ENCODE measurements at regions not wholly inside any gene's neighbourhood (a gene's known extent, or its start where the extent isn't known, plus 50 kb on each side); places are given as distances from the start of the nearest gene placed in this dataset.

DNA sequence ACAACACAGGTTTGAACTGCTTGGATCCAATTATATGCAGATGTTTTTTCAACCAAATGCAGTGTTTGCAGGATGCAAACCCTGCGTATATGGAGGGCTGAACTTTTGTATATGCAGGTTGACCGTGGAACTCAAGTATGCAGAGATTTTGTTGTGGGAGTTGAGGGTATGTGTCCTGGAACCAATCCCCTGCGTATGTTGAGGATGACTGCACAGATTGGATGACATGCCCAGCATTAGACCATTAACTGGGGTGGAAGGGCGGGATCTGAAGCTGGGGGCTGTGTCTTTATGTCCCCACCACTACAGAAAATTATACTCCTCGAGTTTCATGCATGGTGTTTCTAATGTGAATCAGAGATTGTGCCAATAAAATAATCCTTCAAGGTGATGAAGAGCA lies 162.2 kb upstream of the RMST start:
- WGBS, 2 donors, result 62 to 70% methylated on average over 5 of the region's 5 CpGs
- TF ChIP-seq, protein P1, sequence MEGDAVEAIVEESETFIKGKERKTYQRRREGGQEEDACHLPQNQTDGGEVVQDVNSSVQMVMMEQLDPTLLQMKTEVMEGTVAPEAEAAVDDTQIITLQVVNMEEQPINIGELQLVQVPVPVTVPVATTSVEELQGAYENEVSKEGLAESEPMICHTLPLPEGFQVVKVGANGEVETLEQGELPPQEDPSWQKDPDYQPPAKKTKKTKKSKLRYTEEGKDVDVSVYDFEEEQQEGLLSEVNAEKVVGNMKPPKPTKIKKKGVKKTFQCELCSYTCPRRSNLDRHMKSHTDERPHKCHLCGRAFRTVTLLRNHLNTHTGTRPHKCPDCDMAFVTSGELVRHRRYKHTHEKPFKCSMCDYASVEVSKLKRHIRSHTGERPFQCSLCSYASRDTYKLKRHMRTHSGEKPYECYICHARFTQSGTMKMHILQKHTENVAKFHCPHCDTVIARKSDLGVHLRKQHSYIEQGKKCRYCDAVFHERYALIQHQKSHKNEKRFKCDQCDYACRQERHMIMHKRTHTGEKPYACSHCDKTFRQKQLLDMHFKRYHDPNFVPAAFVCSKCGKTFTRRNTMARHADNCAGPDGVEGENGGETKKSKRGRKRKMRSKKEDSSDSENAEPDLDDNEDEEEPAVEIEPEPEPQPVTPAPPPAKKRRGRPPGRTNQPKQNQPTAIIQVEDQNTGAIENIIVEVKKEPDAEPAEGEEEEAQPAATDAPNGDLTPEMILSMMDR (IDR thresholded peaks at IDR 0.05), result no peak
- TF ChIP-seq POLR2A (IDR thresholded peaks at IDR 0.05), result no peak
- DNase-seq, result no peak
- no peak overlapping the region for H3K27ac ChIP-seq
- no peaks in the 10 kb centered on the region for H3K9me3 ChIP-seq
- intact Hi-C loops (cut with DNase I), result no loop called here
- ATAC-seq, result no peak
- no peaks in the 10 kb centered on the region for H3K4me1 ChIP-seq
- H3K27me3 ChIP-seq, result no peaks in the 10 kb centered on the region
- H3K4me3 ChIP-seq, result no peak overlapping the region
- H3K36me3 ChIP-seq (replicated peaks in 1 of 2; ENCODE audit: insufficient read depth in 1 of 2, low read depth in 2 of 2), result no peaks in the 10 kb centered on the region

DNA sequence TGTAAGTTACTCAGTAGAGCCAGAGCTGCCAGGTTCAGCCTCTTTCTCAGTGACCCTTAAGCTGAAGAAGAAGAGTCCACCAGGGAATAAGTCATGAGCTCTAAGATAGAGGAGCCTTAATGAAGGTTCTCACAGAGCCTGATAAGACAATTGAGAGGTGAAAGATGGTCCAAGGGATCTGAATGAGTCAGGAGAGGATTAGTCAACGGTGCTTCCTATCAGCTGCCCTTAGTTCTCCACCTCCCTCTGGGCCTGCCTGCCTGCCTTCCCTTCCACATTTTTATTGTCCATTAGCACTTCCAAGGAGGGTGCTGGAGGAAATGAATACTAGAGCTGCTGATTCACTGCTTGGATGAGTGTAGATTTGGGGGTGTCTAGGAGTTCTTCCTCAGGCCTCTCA lies 161.7 kb upstream of the RMST start:
- Histone ChIP-seq H3K27ac (no peak overlapping the region), H3K36me3 (replicated peaks in 1 of 2; ENCODE audit: insufficient read depth in 1 of 2, low read depth in 2 of 2) (no peaks in the 10 kb centered on the region), H3K4me1 (no peaks in the 10 kb centered on the region), H3K9me3 (no peaks in the 10 kb centered on the region), H3K4me3 (no peak overlapping the region), H3K27me3 (no peaks in the 10 kb centered on the region)
- no peak for DNase-seq
- no peak for TF ChIP-seq POLR2A (IDR thresholded peaks at IDR 0.05)
- TF ChIP-seq, protein P1 (IDR thresholded peaks at IDR 0.05), result no peak
- intact Hi-C loops (cut with DNase I), result no loop called here
- ATAC-seq, result no peak
- WGBS, 2 donors, result 21 to 47% methylated on average over 1 of the region's 1 CpG

DNA sequence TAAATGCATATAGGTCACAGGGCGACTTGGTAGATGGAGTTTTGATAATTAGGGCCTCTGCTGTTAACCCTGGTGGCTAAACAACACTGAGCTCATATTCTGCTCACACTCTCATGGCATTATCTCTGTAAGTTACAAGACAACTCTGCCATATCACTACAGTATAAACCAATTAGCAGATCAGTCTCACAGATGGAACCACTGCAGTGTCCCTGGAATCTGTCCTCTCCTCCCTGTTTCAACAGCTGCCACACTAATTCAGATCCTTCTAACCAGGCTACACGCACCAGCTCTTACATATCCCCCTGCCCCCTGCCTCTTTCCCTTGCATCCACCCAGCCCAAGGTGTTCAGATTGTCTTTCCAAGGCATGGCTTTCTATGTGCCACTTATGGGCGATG lies 161.0 kb upstream of the RMST start:
- intact Hi-C loops (cut with DNase I), result no loop called here

DNA sequence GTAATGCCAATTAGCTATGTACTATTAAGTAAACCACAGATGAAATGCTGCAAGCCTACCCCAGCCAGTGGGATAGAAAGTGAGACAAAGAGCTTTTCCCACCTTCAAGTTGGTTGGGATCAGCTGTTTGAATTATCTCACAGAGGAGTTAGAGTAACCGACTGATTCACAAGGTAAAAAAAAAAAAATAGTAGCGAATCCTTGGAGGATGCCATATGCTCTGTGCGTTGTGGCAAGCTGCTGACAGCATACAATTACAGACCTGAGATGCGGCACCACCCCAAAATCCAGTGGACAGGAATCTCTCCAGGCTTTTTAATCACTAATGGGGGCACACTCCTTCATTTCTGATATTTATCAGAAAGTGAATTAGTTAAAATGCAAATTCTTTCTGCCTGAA lies 157.0 kb upstream of the RMST start:
- Histone ChIP-seq H3K36me3 (replicated peaks in 1 of 2; ENCODE audit: insufficient read depth in 1 of 2, low read depth in 2 of 2) (no peaks in the 10 kb centered on the region), H3K9me3 (no peaks in the 10 kb centered on the region), H3K4me1 (no peaks in the 10 kb centered on the region), H3K4me3 (no peak overlapping the region), H3K27ac (no peak overlapping the region), H3K27me3 (no peaks in the 10 kb centered on the region)
- no peak for TF ChIP-seq POLR2A (IDR thresholded peaks at IDR 0.05)
- TF ChIP-seq, protein P1 (IDR thresholded peaks at IDR 0.05), result no peak
- intact Hi-C loops (cut with DNase I), result no loop called here
- WGBS, 2 donors, result 71 to 74% methylated on average over 4 of the region's 4 CpGs
- no peak for ATAC-seq
- DNase-seq, result no peak

More for the DNA sequence above, 161.0 kb upstream of the RMST start:
- Histone ChIP-seq H3K36me3 (replicated peaks in 1 of 2; ENCODE audit: insufficient read depth in 1 of 2, low read depth in 2 of 2) (no peaks in the 10 kb centered on the region), H3K9me3 (no peaks in the 10 kb centered on the region), H3K4me1 (no peaks in the 10 kb centered on the region), H3K4me3 (no peak overlapping the region), H3K27me3 (no peaks in the 10 kb centered on the region), H3K27ac (no peak overlapping the region)
- no peak for TF ChIP-seq POLR2A (IDR thresholded peaks at IDR 0.05)
- TF ChIP-seq, protein P1 (IDR thresholded peaks at IDR 0.05), result no peak
- ATAC-seq (no peak), DNase-seq (no peak)
- 53 to 61% methylated on average over 3 of the region's 3 CpGs for WGBS, 2 donors

DNA sequence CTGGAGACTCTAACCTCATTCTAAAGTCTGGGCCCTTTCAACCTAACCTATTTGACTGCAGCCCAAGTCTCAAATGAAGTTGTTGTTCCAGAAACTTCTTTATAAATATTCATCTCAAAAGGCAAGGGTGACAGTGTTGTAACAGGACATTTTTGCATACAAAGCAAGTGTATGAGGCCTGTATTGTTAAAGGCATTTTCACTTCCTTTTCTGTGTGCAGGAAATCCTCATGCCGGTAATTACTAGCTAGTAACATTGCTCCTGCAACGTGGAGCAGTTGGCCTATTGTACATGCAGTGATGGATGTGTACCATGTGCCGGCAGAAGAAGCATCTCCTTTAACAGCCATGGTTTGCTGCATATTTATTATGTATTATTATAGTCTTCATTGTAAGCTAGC lies 156.5 kb upstream of the RMST start:
- TF ChIP-seq POLR2A (IDR thresholded peaks at IDR 0.05), result no peak
- TF ChIP-seq, protein P1 (IDR thresholded peaks at IDR 0.05), result no peak
- intact Hi-C loops (cut with DNase I), result no loop called here
- Histone ChIP-seq H3K4me1 (no peaks in the 10 kb centered on the region), H3K9me3 (no peaks in the 10 kb centered on the region), H3K4me3 (no peak overlapping the region), H3K27me3 (no peaks in the 10 kb centered on the region), H3K27ac (no peak overlapping the region), H3K36me3 (replicated peaks in 1 of 2; ENCODE audit: insufficient read depth in 1 of 2, low read depth in 2 of 2) (no peaks in the 10 kb centered on the region)
- WGBS, 2 donors, result 54 to 69% methylated on average over 3 of the region's 3 CpGs
- ATAC-seq (no peak), DNase-seq (no peak)

Data from body of pancreas (tissue), 4 donors.